Spleen (tissue), 11 donors: ENCODE measurements at regions not wholly inside any gene's neighbourhood (a gene's known extent, or its start where the extent isn't known, plus 50 kb on each side); places are given as distances from the start of the nearest gene placed in this dataset.

ENCODE experiments used
- DNase-seq: peaks from one replicate; pipeline ENCODE4 v3.0.0-alpha.2; 2020
- H3K27ac ChIP-seq, 8 donors: fragments of 200-600 bp; sonication (generic) in 7 of 8; 1 replicate in 4 of 8; 2 replicates in 4 of 8; pipeline versions ENCODE4 v1.5.0 to v1.8.0; 2016 to 2021; ENCODE audit warnings: inconsistent platforms in 4 of 8, mild to moderate bottlenecking in 4 of 8, moderate library complexity in 1 of 8
- H3K27me3 ChIP-seq, 7 donors: fragments of 200-600 bp; sonication (generic) in 6 of 7; replicated peaks in 1 of 7; 1 replicate in 4 of 7; 2 replicates in 3 of 7; pipeline versions ENCODE4 v1.5.0 to v1.8.0; 2016 to 2021; ENCODE audit warnings: inconsistent platforms in 3 of 7, mild to moderate bottlenecking in 1 of 7
- H3K36me3 ChIP-seq, 6 donors: fragments of 200-600 bp; sonication (generic) in 5 of 6; 1 replicate in 4 of 6; 2 replicates in 2 of 6; pipeline versions ENCODE4 v1.5.0 to v1.8.0; 2016 to 2021; ENCODE audit warnings: inconsistent platforms in 2 of 6
- H3K4me1 ChIP-seq, 6 donors: fragments of 200-600 bp; sonication (generic) in 5 of 6; 1 replicate in 3 of 6; 2 replicates in 3 of 6; pipeline versions ENCODE4 v1.5.0 to v1.8.0; 2016 to 2021; ENCODE audit warnings: inconsistent platforms in 3 of 6
- H3K4me3 ChIP-seq, 8 donors: fragments of 200-600 bp; sonication (generic) in 7 of 8; 1 replicate in 4 of 8; 2 replicates in 4 of 8; pipeline versions ENCODE4 v1.5.0 to v1.8.0; 2016 to 2021; ENCODE audit warnings: inconsistent platforms in 4 of 8, mild to moderate bottlenecking in 4 of 8, moderate library complexity in 2 of 8
- H3K9me3 ChIP-seq, 8 donors: fragments of 200-600 bp; sonication (generic) in 7 of 8; 1 replicate in 4 of 8; 2 replicates in 4 of 8; pipeline versions ENCODE4 v1.5.0 to v1.8.0; 2016 to 2021; ENCODE audit warnings: inconsistent platforms in 4 of 8
- POLR2A ChIP-seq, 3 donors: fragments of 450-650 bp; IDR thresholded peaks; one replicate each; pipeline ENCODE4 v1.5.1; 2017; ENCODE audit warnings: antibody characterized with exemption in 3 of 3, mild to moderate bottlenecking in 1 of 3
- POLR2AphosphoS5 ChIP-seq, 3 donors: sonication (generic); formaldehyde crosslinking; IDR thresholded peaks; one replicate each; pipeline ENCODE4 v1.5.1; 2017; ENCODE audit warnings: antibody characterized with exemption in 3 of 3
- WGBS, 5 donors: extraction: QIAGEN DNeasy Blood & Tissue Kit in 3 of 5; methylation state at CpG; one replicate each; pipeline versions ENCODE4 v1.1.5 to v1.1.7; 2013 to 2018; 5-methylcytosine and 5-hydroxymethylcytosine counted together
- intact Hi-C: fragments of 100-400 bp; cut with DNase I; formaldehyde crosslinking; loops from one replicate; pipeline ENCODE4 v1.15.0; 2023; ENCODE audit warnings: low total_unique reads
- TF ChIP-seq, protein P1 (sequence below), 11 experiments: fragments of 200-600 bp in 7 of 11; fragments of 450-650 bp in 4 of 11; sonication (generic) in 4 of 11; IDR thresholded peaks in 8 of 11; conservative IDR thresholded peaks in 3 of 11; 1 replicate in 7 of 11; 2 replicates in 4 of 11; pipeline versions ENCODE4 v1.4.0 to v1.8.0; 2016 to 2021; ENCODE audit warnings: antibody characterized with exemption in 11 of 11, inconsistent platforms in 4 of 11, mild to moderate bottlenecking in 1 of 11
- donor health status: healthy with polysubstance abuse.
- donor health status: DM: no; HTN: no; CAD: no; lungs with moderate emphysema.
- donor health status: DM: no; HTN: no; CAD: no.
- donor health status: Bipolar disorder and iron deficiency.
- donor health status: healthy.
- donor health status: DM: no; HTN: no; CAD: no.
- donor health status: DM: yes; HTN: yes; CAD: no.

DNA sequence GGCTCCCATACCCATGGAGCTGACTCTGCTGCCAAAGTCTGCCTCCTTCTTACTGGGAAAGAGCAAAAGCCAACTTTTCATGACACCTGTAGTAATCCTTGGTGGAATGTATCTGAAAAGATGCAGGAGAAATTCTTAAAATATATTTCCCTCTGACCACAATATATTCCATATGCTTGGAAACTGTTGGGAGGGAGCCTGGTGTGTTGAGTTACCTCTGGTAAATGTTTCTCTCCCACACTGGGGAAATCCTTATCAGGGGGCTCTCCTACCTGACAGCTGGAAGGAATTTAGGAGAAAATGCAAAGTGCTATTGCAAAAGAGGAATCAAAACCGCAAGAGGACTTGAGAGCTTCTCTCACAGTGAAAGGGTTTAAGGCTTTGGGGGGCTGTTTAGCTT lies 139.4 kb downstream of the TBX5 start:
- H3K4me1 ChIP-seq = no peaks in the 10 kb centered on the region
- TF ChIP-seq POLR2AphosphoS5 (IDR thresholded peaks at IDR 0.05) (no peak), POLR2A (IDR thresholded peaks at IDR 0.05) (no peak)
- TF ChIP-seq, protein P1, sequence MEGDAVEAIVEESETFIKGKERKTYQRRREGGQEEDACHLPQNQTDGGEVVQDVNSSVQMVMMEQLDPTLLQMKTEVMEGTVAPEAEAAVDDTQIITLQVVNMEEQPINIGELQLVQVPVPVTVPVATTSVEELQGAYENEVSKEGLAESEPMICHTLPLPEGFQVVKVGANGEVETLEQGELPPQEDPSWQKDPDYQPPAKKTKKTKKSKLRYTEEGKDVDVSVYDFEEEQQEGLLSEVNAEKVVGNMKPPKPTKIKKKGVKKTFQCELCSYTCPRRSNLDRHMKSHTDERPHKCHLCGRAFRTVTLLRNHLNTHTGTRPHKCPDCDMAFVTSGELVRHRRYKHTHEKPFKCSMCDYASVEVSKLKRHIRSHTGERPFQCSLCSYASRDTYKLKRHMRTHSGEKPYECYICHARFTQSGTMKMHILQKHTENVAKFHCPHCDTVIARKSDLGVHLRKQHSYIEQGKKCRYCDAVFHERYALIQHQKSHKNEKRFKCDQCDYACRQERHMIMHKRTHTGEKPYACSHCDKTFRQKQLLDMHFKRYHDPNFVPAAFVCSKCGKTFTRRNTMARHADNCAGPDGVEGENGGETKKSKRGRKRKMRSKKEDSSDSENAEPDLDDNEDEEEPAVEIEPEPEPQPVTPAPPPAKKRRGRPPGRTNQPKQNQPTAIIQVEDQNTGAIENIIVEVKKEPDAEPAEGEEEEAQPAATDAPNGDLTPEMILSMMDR (IDR thresholded peaks at IDR 0.05 in 8 of 11, conservative IDR thresholded peaks at IDR 0.05 in 3 of 11) = no peak
- H3K9me3 ChIP-seq = peaks cover 0 to 4% (median 0%) of the 10 kb centered on the region in 8 donors
- intact Hi-C loops = no loop called here
- H3K4me3 ChIP-seq = no peak overlapping the region
- no peak overlapping the region for H3K27ac ChIP-seq
- no peak for DNase-seq
- H3K27me3 ChIP-seq = peaks cover 0 to 26% (median 0%) of the 10 kb centered on the region in 7 donors
- WGBS, 5 donors = 32 to 61% (median 57%) methylated on average over 1 of the region's 1 CpG
- no peaks in the 10 kb centered on the region for H3K36me3 ChIP-seq

DNA sequence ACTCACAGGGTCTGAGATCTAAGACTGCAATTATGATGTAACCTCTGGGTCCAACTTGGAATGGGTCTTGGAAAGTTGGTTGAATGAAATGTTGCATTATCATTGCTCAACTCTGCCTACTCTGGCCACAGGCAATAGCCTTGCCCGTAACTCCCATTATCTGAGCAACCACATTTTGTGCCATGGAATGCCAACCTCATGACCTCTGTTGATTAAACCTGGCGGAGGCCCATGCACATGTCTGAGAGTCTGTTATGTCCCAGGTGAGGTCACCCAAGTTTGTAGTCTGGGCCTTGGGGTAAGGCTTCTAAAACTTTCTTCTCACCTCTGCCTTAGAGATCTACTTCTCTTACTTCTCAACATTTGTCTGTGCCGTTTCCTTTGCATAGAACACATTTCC lies 140.9 kb downstream of the TBX5 start:
- TF ChIP-seq POLR2AphosphoS5 (IDR thresholded peaks at IDR 0.05) = no peak
- no peak for TF ChIP-seq POLR2A (IDR thresholded peaks at IDR 0.05)
- TF ChIP-seq, protein P1 (IDR thresholded peaks at IDR 0.05 in 8 of 11, conservative IDR thresholded peaks at IDR 0.05 in 3 of 11) = no peak
- Histone ChIP-seq H3K36me3 (no peaks in the 10 kb centered on the region), H3K27me3 (peaks cover 0 to 17% (median 0%) of the 10 kb centered on the region in 7 donors), H3K4me3 (no peak overlapping the region), H3K27ac (no peak overlapping the region), H3K9me3 (peaks cover 0 to 4% (median 0%) of the 10 kb centered on the region in 8 donors), H3K4me1 (no peaks in the 10 kb centered on the region)
- DNase-seq = no peak
- intact Hi-C loops = no loop called here
- WGBS, 5 donors = 71 to 85% (median 77%) methylated on average over 3 of the region's 3 CpGs

DNA sequence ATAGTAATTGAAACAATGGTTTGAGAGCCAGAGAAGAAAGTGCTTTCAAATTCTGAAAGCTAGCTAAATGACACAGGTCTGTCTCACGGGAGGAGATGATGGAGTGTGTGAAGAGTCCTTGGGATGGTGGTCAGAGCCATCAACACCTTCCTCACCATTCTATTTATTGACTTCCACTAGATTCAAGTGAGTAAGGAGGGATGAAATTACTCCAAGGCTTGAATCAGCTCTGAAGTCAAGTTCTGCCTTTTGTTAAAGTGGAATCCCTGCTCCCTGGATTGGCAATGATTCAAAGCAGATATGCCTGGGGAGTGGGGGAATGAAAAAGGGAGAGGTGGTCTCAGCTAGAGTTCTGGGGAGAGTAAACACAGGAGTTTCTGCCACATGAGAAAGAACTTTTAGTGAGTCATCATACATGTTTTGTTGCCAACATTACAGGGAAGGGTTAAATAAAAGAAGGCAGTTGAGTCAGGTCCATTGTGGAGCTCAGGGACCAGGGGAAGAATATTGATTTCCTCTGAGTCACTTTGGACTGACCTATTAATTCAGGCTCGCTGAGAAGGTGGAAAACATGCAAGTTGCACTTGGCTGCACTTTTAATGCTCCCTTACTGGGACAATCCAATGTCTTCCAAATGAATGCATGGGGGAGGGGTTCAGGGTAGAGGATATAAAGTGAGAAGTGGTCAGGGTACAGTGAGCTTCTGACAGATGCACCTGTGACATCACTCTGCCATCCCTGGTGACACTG lies 142.7 kb downstream of the TBX5 start:
- Histone ChIP-seq H3K27me3 (peaks cover 0 to 12% (median 0%) of the 10 kb centered on the region in 7 donors), H3K4me1 (no peaks in the 10 kb centered on the region), H3K36me3 (no peaks in the 10 kb centered on the region), H3K9me3 (peaks cover 0 to 4% (median 0%) of the 10 kb centered on the region in 8 donors), H3K27ac (no peak overlapping the region), H3K4me3 (no peak overlapping the region)
- intact Hi-C loops = no loop called here
- DNase-seq = no peak
- WGBS, 5 donors = 53 to 67% (median 60%) methylated on average over 2 of the region's 2 CpGs
- TF ChIP-seq POLR2AphosphoS5 (IDR thresholded peaks at IDR 0.05) (no peak), POLR2A (IDR thresholded peaks at IDR 0.05) (no peak)
- TF ChIP-seq, protein P1 (IDR thresholded peaks at IDR 0.05 in 8 of 11, conservative IDR thresholded peaks at IDR 0.05 in 3 of 11) = no peak

DNA sequence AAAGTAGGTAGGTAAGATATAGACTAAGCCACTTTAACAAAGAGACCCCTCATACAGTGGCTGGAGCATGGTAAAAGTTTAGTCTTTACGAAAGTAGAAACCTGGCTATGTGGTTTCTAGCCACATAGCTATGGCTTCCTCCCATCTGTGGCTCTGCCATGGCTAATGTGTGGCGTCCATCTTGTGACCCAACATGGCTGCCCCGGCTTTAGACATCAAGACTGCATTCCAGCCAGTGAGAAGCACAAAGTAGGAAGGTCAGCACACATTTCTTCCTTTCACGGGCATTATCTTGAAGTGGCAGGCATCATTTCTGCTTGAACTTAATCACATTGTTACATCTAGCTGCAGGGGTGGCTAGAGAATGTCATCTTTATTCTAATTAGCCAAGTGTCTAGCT lies 148.3 kb downstream of the TBX5 start:
- Histone ChIP-seq H3K36me3 (no peaks in the 10 kb centered on the region), H3K4me3 (no peak overlapping the region), H3K4me1 (no peaks in the 10 kb centered on the region), H3K9me3 (peaks cover 0 to 15% (median 0%) of the 10 kb centered on the region in 8 donors), H3K27ac (no peak overlapping the region), H3K27me3 (peaks cover 0 to 20% (median 0%) of the 10 kb centered on the region in 7 donors)
- DNase-seq = no peak
- intact Hi-C loops = no loop called here
- TF ChIP-seq POLR2A (IDR thresholded peaks at IDR 0.05) = no peak
- TF ChIP-seq, protein P1 (IDR thresholded peaks at IDR 0.05 in 8 of 11, conservative IDR thresholded peaks at IDR 0.05 in 3 of 11) = no peak
- no peak for TF ChIP-seq POLR2AphosphoS5 (IDR thresholded peaks at IDR 0.05)
- WGBS, 5 donors = 73 to 89% (median 80%) methylated on average over 4 of the region's 4 CpGs
